ENCODE measurements at regions not wholly inside any gene's neighbourhood (a gene's known extent, or its start where the extent isn't known, plus 50 kb on each side); places are given as distances from the start of the nearest gene placed in this dataset.
A peak's percentile ranks its signal among the peaks of the same experiment; 100 is the strongest.
"Not testable (repeated sequence)": the region's sequence is repeated elsewhere in the genome, so short reads cannot be mapped to it uniquely, and the experiment has no call there.

DNA sequence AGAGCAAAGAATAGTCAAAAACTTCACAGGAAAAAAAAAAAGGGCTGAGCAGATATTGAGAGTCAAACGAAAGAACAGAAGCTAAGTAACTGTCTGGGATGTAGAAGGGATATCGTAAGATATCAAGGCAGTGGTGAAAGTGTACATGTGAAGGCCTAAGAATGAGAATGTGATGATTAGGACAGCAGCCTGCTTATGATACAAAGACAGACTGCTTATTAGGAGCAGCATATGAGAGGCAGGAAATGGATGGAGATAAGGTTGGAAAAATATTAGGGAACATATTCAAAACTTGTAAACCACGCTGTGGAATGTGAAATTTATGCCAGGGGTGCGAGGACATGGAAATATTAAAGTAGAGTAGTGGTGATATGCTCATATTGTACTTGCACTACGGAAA is 133.1 kb upstream of the FAM174A start:
- Histone ChIP-seq H3K9me3 (ENCODE audit: severe bottlenecking) (no peaks in the 10 kb centered on the region), H3K36me3 (ENCODE audit: low read depth) (no peaks in the 10 kb centered on the region), H3K27me3 (ENCODE audit: insufficient read depth, poor library complexity, severe bottlenecking) (peaks cover 4% of the 10 kb centered on the region), H3K4me1 (ENCODE audit: insufficient read depth, poor library complexity, severe bottlenecking) (no peaks in the 10 kb centered on the region), H3K27ac (ENCODE audit: poor library complexity, severe bottlenecking) (no peak overlapping the region), H3K4me3 (ENCODE audit: severe bottlenecking) (no peak overlapping the region)
- TF ChIP-seq, protein P1, sequence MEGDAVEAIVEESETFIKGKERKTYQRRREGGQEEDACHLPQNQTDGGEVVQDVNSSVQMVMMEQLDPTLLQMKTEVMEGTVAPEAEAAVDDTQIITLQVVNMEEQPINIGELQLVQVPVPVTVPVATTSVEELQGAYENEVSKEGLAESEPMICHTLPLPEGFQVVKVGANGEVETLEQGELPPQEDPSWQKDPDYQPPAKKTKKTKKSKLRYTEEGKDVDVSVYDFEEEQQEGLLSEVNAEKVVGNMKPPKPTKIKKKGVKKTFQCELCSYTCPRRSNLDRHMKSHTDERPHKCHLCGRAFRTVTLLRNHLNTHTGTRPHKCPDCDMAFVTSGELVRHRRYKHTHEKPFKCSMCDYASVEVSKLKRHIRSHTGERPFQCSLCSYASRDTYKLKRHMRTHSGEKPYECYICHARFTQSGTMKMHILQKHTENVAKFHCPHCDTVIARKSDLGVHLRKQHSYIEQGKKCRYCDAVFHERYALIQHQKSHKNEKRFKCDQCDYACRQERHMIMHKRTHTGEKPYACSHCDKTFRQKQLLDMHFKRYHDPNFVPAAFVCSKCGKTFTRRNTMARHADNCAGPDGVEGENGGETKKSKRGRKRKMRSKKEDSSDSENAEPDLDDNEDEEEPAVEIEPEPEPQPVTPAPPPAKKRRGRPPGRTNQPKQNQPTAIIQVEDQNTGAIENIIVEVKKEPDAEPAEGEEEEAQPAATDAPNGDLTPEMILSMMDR (IDR thresholded peaks at IDR 0.05; ENCODE audit: poor library complexity, severe bottlenecking), result no peak
- ATAC-seq (ENCODE audit: low read depth) (no peak), DNase-seq (ENCODE audit: low spot score) (no peak)

DNA sequence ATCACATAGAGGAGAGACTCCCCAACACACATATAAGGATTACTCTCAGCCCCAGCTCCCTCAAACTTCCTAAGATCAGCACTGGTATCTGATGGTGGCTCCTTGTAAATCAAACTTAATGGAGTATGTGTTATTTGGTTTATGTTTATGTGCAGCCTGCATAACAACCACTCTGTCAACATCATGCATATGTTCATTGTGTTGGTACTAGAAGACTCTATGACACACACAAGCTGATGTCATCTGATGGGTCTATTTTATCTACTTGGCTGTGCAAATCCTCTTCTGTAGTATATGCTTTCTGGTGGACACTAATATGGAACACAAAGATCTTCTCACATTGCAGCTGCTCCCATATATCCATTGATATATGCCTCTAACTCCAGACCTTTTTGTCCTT is 134.0 kb upstream of the FAM174A start:
- Histone ChIP-seq H3K9me3 (ENCODE audit: severe bottlenecking) (no peaks in the 10 kb centered on the region), H3K4me1 (ENCODE audit: insufficient read depth, poor library complexity, severe bottlenecking) (no peaks in the 10 kb centered on the region), H3K4me3 (ENCODE audit: severe bottlenecking) (no peak overlapping the region), H3K36me3 (ENCODE audit: low read depth) (no peaks in the 10 kb centered on the region), H3K27me3 (ENCODE audit: insufficient read depth, poor library complexity, severe bottlenecking) (peaks cover 4% of the 10 kb centered on the region), H3K27ac (ENCODE audit: poor library complexity, severe bottlenecking) (no peak overlapping the region)
- DNase-seq (ENCODE audit: low spot score), result no peak
- TF ChIP-seq, protein P1 (IDR thresholded peaks at IDR 0.05; ENCODE audit: poor library complexity, severe bottlenecking), result no peak
- no peak for ATAC-seq (ENCODE audit: low read depth)

DNA sequence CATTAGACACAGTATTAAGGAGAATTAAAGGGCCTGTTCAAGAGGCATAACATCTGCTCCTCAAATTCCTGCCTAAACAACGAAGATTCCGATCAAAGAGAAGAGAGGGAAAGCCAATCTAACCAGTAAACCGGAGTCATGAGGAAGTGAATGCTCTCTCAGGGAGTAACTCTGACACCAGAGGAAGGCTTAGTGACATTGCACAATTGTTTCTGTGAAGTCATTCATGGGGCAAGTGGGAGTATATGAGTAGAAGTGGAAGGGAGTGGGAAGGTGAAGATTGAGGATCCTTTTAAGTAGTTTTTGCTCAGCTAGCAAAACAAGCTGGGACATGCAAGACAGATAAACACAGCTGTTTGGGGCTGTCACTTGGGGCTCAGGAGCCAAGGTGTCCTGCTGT is 136.4 kb upstream of the FAM174A start:
- not testable (repeated sequence) for H3K4me1 ChIP-seq (ENCODE audit: insufficient read depth, poor library complexity, severe bottlenecking); H3K36me3 ChIP-seq (ENCODE audit: low read depth); H3K9me3 ChIP-seq (ENCODE audit: severe bottlenecking); DNase-seq (ENCODE audit: low spot score); H3K4me3 ChIP-seq (ENCODE audit: severe bottlenecking); H3K27ac ChIP-seq (ENCODE audit: poor library complexity, severe bottlenecking); H3K27me3 ChIP-seq (ENCODE audit: insufficient read depth, poor library complexity, severe bottlenecking)
- ATAC-seq (ENCODE audit: low read depth), result 0 out of 3 replicates have a peak, but pooled peaks have one; percentile 45

DNA sequence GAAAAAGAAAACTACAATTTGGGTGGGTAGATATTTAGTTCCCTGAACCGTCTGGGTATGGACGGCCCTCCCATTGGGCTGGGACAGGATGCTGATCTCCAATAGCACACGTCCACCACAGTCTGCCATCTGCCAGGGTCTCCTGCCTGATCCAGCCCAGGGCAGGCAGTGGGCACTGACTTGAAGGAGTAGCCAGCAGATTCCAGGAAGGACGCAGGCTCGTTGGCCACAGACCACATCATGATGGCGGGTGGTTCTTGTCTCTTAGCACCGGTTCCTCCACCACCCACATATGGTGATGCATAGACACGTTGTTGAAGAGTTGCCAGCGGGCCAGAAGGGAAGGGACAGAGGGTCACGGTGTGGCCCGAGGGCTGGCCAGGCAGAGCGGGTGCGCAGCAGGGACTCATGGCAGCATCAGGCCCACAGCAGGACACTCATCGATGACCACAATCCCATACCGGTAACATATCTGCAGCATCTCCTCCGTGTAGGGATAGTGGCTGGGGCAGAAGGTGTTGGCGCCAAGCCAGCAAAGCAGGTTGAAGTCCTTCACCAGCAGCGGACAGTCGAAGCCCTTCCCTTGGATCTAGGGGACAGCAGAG is 155.8 kb upstream of the FAM174A start:
- not testable (repeated sequence) for H3K27ac ChIP-seq (ENCODE audit: poor library complexity, severe bottlenecking); H3K9me3 ChIP-seq (ENCODE audit: severe bottlenecking); H3K27me3 ChIP-seq (ENCODE audit: insufficient read depth, poor library complexity, severe bottlenecking); DNase-seq (ENCODE audit: low spot score); H3K36me3 ChIP-seq (ENCODE audit: low read depth); H3K4me1 ChIP-seq (ENCODE audit: insufficient read depth, poor library complexity, severe bottlenecking); H3K4me3 ChIP-seq (ENCODE audit: severe bottlenecking); ATAC-seq (ENCODE audit: low read depth)

DNA sequence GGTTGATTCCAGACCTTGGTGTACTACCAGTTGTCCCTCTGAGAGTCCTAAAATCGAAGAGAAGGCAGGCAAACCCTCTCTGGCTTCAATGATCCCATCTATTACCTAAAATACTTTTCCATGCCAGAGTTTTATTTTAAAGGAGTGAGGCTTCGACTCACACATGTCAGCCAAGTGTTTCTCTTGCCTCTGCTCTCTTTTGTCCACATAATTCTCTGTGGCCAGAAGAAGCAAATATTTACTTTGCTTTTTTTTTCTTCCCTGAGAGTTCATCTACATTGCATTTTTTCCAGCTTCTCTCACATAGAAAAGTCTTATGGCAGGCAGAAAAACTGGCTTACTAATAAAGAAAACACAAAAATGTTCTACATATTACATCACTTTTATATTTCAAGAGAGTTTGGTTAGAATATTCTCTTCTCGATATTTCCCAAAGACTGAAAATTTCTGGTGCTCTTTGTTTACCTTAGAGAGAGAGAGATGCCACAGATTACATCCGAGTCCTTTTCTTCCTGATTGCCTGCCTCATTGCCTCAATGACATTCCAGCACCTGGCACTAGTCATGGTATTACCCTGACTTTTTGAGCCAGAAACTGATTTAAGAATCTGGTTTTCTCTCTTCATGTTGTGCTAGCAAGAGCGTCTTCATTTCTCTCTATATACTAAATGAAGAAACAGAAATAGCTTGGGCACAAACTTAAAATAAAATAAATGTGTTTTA is 170.3 kb upstream of the FAM174A start:
- H3K4me1 ChIP-seq (ENCODE audit: insufficient read depth, poor library complexity, severe bottlenecking); H3K4me3 ChIP-seq (ENCODE audit: severe bottlenecking); H3K27me3 ChIP-seq (ENCODE audit: insufficient read depth, poor library complexity, severe bottlenecking); H3K36me3 ChIP-seq (ENCODE audit: low read depth); DNase-seq (ENCODE audit: low spot score); H3K9me3 ChIP-seq (ENCODE audit: severe bottlenecking); H3K27ac ChIP-seq (ENCODE audit: poor library complexity, severe bottlenecking): not testable (repeated sequence)
- ATAC-seq (ENCODE audit: low read depth), result peak; percentile 38; the same call in 2 of the 3 replicates

DNA sequence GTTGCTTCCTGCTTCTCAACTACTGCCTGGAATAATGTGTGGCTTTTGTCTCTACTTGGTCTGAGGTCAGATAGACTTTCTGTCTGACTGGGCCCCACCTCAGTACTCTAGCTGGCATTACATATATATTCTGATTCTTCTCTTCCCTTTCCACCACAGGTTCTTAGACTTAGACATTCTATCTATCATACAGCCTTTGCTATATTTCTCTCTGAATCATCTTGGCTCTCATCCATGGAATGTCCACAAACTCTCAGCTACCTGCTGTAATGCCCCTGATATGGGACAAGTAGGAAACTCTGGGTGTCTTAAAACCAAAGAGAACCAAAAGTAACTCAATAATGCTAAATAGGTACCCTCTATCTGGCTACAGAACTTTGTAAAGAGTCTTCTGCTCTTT is 170.8 kb upstream of the FAM174A start:
- not testable (repeated sequence) for H3K4me1 ChIP-seq (ENCODE audit: insufficient read depth, poor library complexity, severe bottlenecking); H3K27me3 ChIP-seq (ENCODE audit: insufficient read depth, poor library complexity, severe bottlenecking); H3K27ac ChIP-seq (ENCODE audit: poor library complexity, severe bottlenecking); H3K4me3 ChIP-seq (ENCODE audit: severe bottlenecking); H3K9me3 ChIP-seq (ENCODE audit: severe bottlenecking); H3K36me3 ChIP-seq (ENCODE audit: low read depth); DNase-seq (ENCODE audit: low spot score)
- peak; percentile 70 for ATAC-seq (ENCODE audit: low read depth)

DNA sequence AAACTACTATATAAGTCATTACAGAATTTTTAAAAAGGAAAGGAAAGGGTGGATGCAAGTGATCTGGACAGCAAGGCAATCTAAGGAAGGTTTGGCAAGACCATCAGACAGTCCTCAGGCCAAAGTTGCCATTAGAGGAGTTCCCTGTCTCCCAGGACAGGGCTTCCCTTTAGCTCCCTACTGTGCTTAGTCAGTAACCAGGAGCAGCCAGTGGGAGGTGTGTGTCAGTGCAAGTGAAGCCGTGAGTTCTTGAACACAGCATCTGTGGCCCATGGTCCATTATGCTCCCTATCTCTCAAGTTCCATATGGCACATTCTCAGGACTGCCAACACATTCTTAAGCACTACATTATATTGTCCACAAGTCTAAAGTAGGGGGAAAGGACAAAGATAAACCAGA is 175.2 kb upstream of the FAM174A start:
- H3K36me3 ChIP-seq (ENCODE audit: low read depth); H3K9me3 ChIP-seq (ENCODE audit: severe bottlenecking); H3K27me3 ChIP-seq (ENCODE audit: insufficient read depth, poor library complexity, severe bottlenecking); DNase-seq (ENCODE audit: low spot score); H3K4me3 ChIP-seq (ENCODE audit: severe bottlenecking); H3K4me1 ChIP-seq (ENCODE audit: insufficient read depth, poor library complexity, severe bottlenecking); ATAC-seq (ENCODE audit: low read depth); H3K27ac ChIP-seq (ENCODE audit: poor library complexity, severe bottlenecking): not testable (repeated sequence)

DNA sequence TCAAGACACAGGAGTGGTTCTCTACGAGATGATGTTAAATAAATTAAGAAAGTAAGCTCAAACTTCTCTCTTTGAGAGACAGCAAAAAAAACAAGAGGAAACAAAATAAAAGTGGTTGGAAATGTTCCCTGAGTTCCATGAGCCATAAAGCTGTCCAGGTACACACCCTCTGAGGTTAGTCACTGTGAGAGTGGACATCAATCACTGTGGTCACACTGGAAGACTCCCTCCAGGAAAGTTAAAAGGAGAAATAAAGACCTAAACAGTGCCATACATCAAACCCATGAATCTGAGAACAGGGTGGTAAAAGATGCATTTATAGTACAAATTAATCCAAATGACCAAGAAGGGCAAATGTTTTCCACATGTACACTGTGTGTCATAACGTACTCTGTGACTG is 188.9 kb upstream of the FAM174A start:
- not testable (repeated sequence) for H3K9me3 ChIP-seq (ENCODE audit: severe bottlenecking); H3K27me3 ChIP-seq (ENCODE audit: insufficient read depth, poor library complexity, severe bottlenecking); DNase-seq (ENCODE audit: low spot score); H3K4me1 ChIP-seq (ENCODE audit: insufficient read depth, poor library complexity, severe bottlenecking); H3K4me3 ChIP-seq (ENCODE audit: severe bottlenecking); H3K27ac ChIP-seq (ENCODE audit: poor library complexity, severe bottlenecking); ATAC-seq (ENCODE audit: low read depth); H3K36me3 ChIP-seq (ENCODE audit: low read depth)

DNA sequence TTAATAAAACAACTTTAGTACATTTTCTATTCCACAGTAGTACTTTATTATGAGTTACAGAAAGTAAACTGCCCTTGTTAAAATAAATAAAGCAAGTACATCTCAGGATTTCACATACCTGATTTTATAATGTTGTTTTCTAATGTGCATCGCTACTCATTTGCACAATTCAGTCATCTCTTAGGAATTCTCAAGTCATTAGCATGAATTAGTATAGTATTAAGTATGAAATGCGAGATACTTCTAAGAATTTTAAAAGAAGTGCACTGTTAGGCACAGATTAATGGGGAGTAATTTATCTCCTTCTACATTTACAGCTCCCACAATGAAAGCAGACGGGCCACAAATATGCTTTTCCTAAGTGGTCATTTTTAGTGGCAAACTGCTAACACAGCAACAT is 193.7 kb upstream of the FAM174A start:
- H3K9me3 ChIP-seq (ENCODE audit: severe bottlenecking); DNase-seq (ENCODE audit: low spot score); H3K36me3 ChIP-seq (ENCODE audit: low read depth); H3K4me3 ChIP-seq (ENCODE audit: severe bottlenecking); H3K27ac ChIP-seq (ENCODE audit: poor library complexity, severe bottlenecking); H3K4me1 ChIP-seq (ENCODE audit: insufficient read depth, poor library complexity, severe bottlenecking); H3K27me3 ChIP-seq (ENCODE audit: insufficient read depth, poor library complexity, severe bottlenecking); ATAC-seq (ENCODE audit: low read depth): not testable (repeated sequence)
